ENCODE measurements at regions not wholly inside any gene's neighbourhood (a gene's known extent, or its start where the extent isn't known, plus 50 kb on each side); places are given as distances from the start of the nearest gene placed in this dataset.

DNA sequence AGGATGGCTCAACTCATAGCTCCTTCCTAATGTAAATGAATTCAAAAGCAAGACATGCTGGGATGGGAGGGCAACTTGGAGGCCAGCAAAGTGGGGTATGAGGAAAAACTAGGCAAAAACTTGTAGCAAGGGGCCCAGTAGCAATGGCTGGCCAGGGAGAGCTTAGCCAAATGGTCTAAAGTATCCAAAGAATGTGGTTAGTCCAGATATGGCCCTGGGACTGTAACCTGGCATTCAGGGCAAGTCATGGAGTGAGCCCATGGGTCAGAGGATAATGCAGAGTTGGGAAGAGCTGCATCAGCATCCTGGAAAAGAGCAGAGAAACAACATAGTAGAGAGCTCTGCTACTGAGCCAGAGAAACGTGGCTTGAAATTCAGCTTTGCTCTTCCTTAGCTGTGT, 191.7 kb downstream of the SUCLA2 start:
- POLR2A ChIA-PET = no interaction called here
- H3K9me1 ChIP-seq (replicated peaks; ENCODE audit: control insufficient read depth, extremely low read depth, insufficient read depth, low read length) = no peaks in the 10 kb centered on the region

DNA sequence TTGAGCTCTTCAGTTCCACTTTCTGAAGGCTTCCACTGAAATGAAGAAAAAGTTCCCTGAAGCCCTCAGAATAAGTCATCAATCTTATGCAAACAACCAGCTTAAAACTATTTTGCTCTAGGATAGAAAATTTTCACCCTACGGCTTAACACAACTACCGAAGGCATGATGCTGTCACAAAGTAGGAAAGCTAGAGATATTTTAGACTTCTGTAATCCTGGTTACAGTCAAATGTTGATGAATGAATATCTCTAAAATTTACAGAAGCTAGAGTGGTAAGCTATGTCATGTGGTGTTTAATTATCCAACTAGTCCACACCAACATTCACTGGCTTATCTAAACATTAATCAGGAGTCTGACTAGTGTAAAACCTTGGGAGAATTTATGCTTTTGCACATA, 197.9 kb downstream of the SUCLA2 start:
- CTCF ChIA-PET = no interaction called here
- FAIRE-seq (no peak), DNase-seq (ENCODE audit: low read depth, low spot score) (no peak)
- Histone ChIP-seq H3K9me3 (replicated peaks; ENCODE audit: control insufficient read depth, insufficient read depth, low read length) (no peaks in the 10 kb centered on the region), H3K9ac (replicated peaks; ENCODE audit: extremely low read depth, insufficient read depth, low read length) (no peak overlapping the region), H3K4me3 (replicated peaks in 1 of 3; ENCODE audit: insufficient read depth in 1 of 3, low read depth in 1 of 3, low read length in 3 of 3) (no peak overlapping the region), H3K4me2 (ENCODE audit: insufficient read depth, low read length) (no peak overlapping the region), H4K20me1 (replicated peaks; ENCODE audit: control insufficient read depth, extremely low read depth, insufficient read depth, low read length) (no peaks in the 10 kb centered on the region), H3K79me2 (ENCODE audit: control insufficient read depth, insufficient read depth, low read length) (no peaks in the 10 kb centered on the region), H2AFZ (ENCODE audit: low read depth, low read length) (no peak overlapping the region), H3K36me3 (ENCODE audit: control insufficient read depth in 2 of 2, extremely low read depth in 1 of 2, insufficient read depth in 2 of 2, low read length in 2 of 2) (no peaks in the 10 kb centered on the region), H3K27me3 (ENCODE audit: control insufficient read depth in 2 of 2, insufficient read depth in 2 of 2, low read length in 2 of 2) (no peaks in the 10 kb centered on the region), H3K9me1 (replicated peaks; ENCODE audit: control insufficient read depth, extremely low read depth, insufficient read depth, low read length) (no peaks in the 10 kb centered on the region), H3K27ac (ENCODE audit: insufficient read depth, low read depth, low read length) (no peak overlapping the region), H3K4me1 (ENCODE audit: control insufficient read depth, extremely low read depth, insufficient read depth, low read length) (no peaks in the 10 kb centered on the region)
- TF ChIP-seq POLR2A (IDR thresholded peaks at IDR 0.05; ENCODE audit: low read depth, low read length) = no peak
- no peak for TF ChIP-seq MYC (IDR thresholded peaks at IDR 0.05; ENCODE audit: low read depth, low read length)
- TF ChIP-seq FOS (IDR thresholded peaks at IDR 0.05; ENCODE audit: borderline replicate concordance, insufficient read depth, low read length) = no peak
- TF ChIP-seq GATA2 (IDR thresholded peaks at IDR 0.05; ENCODE audit: insufficient read depth, insufficient read length, low read depth, low read length) = no peak
- TF ChIP-seq POLR2AphosphoS5 (IDR thresholded peaks at IDR 0.05; ENCODE audit: insufficient read depth, low read depth, low read length) = no peak
- TF ChIP-seq JUN (IDR thresholded peaks at IDR 0.05; ENCODE audit: borderline replicate concordance, insufficient read depth, insufficient read length, low read depth) = no peak
- no peak for TF ChIP-seq EZH2 (IDR thresholded peaks at IDR 0.05; ENCODE audit: borderline replicate concordance, low read depth, low read length, severe bottlenecking)
- TF ChIP-seq MAX (IDR thresholded peaks at IDR 0.05; ENCODE audit: insufficient read depth, insufficient read length) = no peak
- TF ChIP-seq, protein P1, sequence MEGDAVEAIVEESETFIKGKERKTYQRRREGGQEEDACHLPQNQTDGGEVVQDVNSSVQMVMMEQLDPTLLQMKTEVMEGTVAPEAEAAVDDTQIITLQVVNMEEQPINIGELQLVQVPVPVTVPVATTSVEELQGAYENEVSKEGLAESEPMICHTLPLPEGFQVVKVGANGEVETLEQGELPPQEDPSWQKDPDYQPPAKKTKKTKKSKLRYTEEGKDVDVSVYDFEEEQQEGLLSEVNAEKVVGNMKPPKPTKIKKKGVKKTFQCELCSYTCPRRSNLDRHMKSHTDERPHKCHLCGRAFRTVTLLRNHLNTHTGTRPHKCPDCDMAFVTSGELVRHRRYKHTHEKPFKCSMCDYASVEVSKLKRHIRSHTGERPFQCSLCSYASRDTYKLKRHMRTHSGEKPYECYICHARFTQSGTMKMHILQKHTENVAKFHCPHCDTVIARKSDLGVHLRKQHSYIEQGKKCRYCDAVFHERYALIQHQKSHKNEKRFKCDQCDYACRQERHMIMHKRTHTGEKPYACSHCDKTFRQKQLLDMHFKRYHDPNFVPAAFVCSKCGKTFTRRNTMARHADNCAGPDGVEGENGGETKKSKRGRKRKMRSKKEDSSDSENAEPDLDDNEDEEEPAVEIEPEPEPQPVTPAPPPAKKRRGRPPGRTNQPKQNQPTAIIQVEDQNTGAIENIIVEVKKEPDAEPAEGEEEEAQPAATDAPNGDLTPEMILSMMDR (IDR thresholded peaks at IDR 0.05; ENCODE audit: extremely low read depth in 1 of 2, insufficient read depth in 1 of 2, low read depth in 1 of 2, low read length in 2 of 2) = no peak
- dilution Hi-C loops (cut with MboI; ENCODE audit: extremely low pct_ligation_motif_present, low sequenced_read_pairs) (no loop called here), intact Hi-C loops (cut with micrococcal nuclease) (no loop called here)
- no TSS peak for BruUV-seq (replicated peaks)
- POLR2A ChIA-PET = no interaction called here

More for the DNA sequence above, 191.7 kb downstream of the SUCLA2 start:
- no peaks in the 10 kb centered on the region for H3K27me3 ChIP-seq (ENCODE audit: control insufficient read depth in 2 of 2, insufficient read depth in 2 of 2, low read length in 2 of 2)
- H3K4me1 ChIP-seq (ENCODE audit: control insufficient read depth, extremely low read depth, insufficient read depth, low read length) = no peaks in the 10 kb centered on the region
- no peaks in the 10 kb centered on the region for H4K20me1 ChIP-seq (replicated peaks; ENCODE audit: control insufficient read depth, extremely low read depth, insufficient read depth, low read length)
- H2AFZ ChIP-seq (ENCODE audit: low read depth, low read length) = no peak overlapping the region
- H3K36me3 ChIP-seq (ENCODE audit: control insufficient read depth in 2 of 2, extremely low read depth in 1 of 2, insufficient read depth in 2 of 2, low read length in 2 of 2) = no peaks in the 10 kb centered on the region
- H3K4me3 ChIP-seq (replicated peaks in 1 of 3; ENCODE audit: insufficient read depth in 1 of 3, low read depth in 1 of 3, low read length in 3 of 3) = no peak overlapping the region
- H3K79me2 ChIP-seq (ENCODE audit: control insufficient read depth, insufficient read depth, low read length) = no peaks in the 10 kb centered on the region
- intact Hi-C loops (cut with micrococcal nuclease) = no loop called here
- dilution Hi-C loops (cut with MboI; ENCODE audit: extremely low pct_ligation_motif_present, low sequenced_read_pairs) = no loop called here
- no peak overlapping the region for H3K9ac ChIP-seq (replicated peaks; ENCODE audit: extremely low read depth, insufficient read depth, low read length)
- CTCF ChIA-PET = interaction anchor here (0.9 kb wide), 1 partner anchor 14 kb away, joined by 5 read pairs; no protein-coding TSS in a partner anchor
- FAIRE-seq (no peak), DNase-seq (ENCODE audit: low read depth, low spot score) (no peak)
- BruUV-seq (replicated peaks) = no TSS peak
- H3K27ac ChIP-seq (ENCODE audit: insufficient read depth, low read depth, low read length) = no peak overlapping the region
- H3K4me2 ChIP-seq (ENCODE audit: insufficient read depth, low read length) = no peak overlapping the region
- H3K9me3 ChIP-seq (replicated peaks; ENCODE audit: control insufficient read depth, insufficient read depth, low read length) = no peaks in the 10 kb centered on the region
- no peak for TF ChIP-seq EZH2 (IDR thresholded peaks at IDR 0.05; ENCODE audit: borderline replicate concordance, low read depth, low read length, severe bottlenecking)
- no peak for TF ChIP-seq GATA2 (IDR thresholded peaks at IDR 0.05; ENCODE audit: insufficient read depth, insufficient read length, low read depth, low read length)
- TF ChIP-seq, protein P1 (IDR thresholded peaks at IDR 0.05; ENCODE audit: extremely low read depth in 1 of 2, insufficient read depth in 1 of 2, low read depth in 1 of 2, low read length in 2 of 2) = no peak
- no peak for TF ChIP-seq POLR2AphosphoS5 (IDR thresholded peaks at IDR 0.05; ENCODE audit: insufficient read depth, low read depth, low read length)
- TF ChIP-seq FOS (IDR thresholded peaks at IDR 0.05; ENCODE audit: borderline replicate concordance, insufficient read depth, low read length) = no peak
- TF ChIP-seq POLR2A (IDR thresholded peaks at IDR 0.05; ENCODE audit: low read depth, low read length) = no peak
